ENCODE measurements at regions not wholly inside any gene's neighbourhood (a gene's known extent, or its start where the extent isn't known, plus 50 kb on each side); places are given as distances from the start of the nearest gene placed in this dataset.
A peak's percentile ranks its signal among the peaks of the same experiment; 100 is the strongest.

DNA sequence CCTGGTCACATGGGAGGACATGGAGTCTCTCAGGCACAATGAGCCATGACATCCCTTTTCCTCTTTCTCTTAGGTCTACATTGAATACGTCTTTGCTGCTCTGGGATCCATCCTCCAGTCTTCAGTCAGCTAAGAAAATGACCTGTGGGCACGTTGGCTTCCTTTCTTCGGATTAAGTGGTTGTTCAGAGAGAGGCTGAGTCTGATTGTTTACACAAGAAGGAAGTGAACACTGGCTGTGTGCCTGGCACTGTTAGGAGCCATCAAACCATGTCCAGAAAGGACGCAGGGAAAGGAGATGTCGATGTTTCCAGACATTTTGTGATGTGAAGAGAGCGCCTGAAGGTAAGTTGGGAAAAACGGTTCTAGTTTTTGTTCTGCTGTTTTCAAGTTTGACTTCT is 309.9 kb upstream of the CDYL start:
- H3K27me3 ChIP-seq, result no peaks in the 10 kb centered on the region
- H3K4me3 ChIP-seq, result no peak overlapping the region
- no peaks in the 10 kb centered on the region for H3K36me3 ChIP-seq (replicated peaks in 1 of 2; ENCODE audit: insufficient read depth in 1 of 2, low read depth in 2 of 2)
- DNase-seq, result peak in 2 of 4 donors; percentile 13 to 28
- no peak for ATAC-seq
- H3K9me3 ChIP-seq, result no peaks in the 10 kb centered on the region
- TF ChIP-seq POLR2A (IDR thresholded peaks at IDR 0.05), result no peak
- TF ChIP-seq, protein P1, sequence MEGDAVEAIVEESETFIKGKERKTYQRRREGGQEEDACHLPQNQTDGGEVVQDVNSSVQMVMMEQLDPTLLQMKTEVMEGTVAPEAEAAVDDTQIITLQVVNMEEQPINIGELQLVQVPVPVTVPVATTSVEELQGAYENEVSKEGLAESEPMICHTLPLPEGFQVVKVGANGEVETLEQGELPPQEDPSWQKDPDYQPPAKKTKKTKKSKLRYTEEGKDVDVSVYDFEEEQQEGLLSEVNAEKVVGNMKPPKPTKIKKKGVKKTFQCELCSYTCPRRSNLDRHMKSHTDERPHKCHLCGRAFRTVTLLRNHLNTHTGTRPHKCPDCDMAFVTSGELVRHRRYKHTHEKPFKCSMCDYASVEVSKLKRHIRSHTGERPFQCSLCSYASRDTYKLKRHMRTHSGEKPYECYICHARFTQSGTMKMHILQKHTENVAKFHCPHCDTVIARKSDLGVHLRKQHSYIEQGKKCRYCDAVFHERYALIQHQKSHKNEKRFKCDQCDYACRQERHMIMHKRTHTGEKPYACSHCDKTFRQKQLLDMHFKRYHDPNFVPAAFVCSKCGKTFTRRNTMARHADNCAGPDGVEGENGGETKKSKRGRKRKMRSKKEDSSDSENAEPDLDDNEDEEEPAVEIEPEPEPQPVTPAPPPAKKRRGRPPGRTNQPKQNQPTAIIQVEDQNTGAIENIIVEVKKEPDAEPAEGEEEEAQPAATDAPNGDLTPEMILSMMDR (IDR thresholded peaks at IDR 0.05), result no peak
- H3K27ac ChIP-seq, result no peak overlapping the region
- H3K4me1 ChIP-seq, result no peaks in the 10 kb centered on the region
- WGBS, 2 donors, result 35 to 47% methylated on average over 7 of the region's 7 CpGs
- intact Hi-C loops (cut with DNase I), result no loop called here

DNA sequence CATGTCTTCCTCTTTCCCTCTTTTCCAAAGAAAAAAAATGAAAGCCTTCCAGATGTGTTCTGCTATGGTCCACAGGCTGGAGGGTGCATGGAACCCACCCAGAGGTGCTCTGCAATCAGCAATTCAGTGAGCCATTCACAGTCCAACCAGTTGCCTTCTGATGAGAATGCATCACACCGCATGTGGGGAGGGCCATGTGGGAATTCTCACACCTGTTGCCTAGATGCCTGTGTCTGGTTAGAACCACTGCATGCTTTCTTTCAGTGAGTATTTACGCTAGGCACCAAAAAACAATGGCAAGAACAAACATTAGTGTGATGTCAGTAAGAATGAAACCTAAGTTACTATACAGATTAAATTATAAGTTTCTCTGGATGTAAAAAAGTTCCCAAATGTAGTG is 311.6 kb upstream of the CDYL start:
- no peaks in the 10 kb centered on the region for H3K4me1 ChIP-seq
- H3K4me3 ChIP-seq, result no peak overlapping the region
- 40 to 53% methylated on average over 2 of the region's 2 CpGs for WGBS, 2 donors
- ATAC-seq (no peak), DNase-seq (no peak)
- H3K9me3 ChIP-seq, result no peaks in the 10 kb centered on the region
- H3K27ac ChIP-seq, result no peak overlapping the region
- intact Hi-C loops (cut with DNase I), result no loop called here
- H3K36me3 ChIP-seq (replicated peaks in 1 of 2; ENCODE audit: insufficient read depth in 1 of 2, low read depth in 2 of 2), result no peaks in the 10 kb centered on the region
- H3K27me3 ChIP-seq, result no peaks in the 10 kb centered on the region
- TF ChIP-seq POLR2A (IDR thresholded peaks at IDR 0.05), result no peak
- TF ChIP-seq, protein P1 (IDR thresholded peaks at IDR 0.05), result no peak

DNA sequence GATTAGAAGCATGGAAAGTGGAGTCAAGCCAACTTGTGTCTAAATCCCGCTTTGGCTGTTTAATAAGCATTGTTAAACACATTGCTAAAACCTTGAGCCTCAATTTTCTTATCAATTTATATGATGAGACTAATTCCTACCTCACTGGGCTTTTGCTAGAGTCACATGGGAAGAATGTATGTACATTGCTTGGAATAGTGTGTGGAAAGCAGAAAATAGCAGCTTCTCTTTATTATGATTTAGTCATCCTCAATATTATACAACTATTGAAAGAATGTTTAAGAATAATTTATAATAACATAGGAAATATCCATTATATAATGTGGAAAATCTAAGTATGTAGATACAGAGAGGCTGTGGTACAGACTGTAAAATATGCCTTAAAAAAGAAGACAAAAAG is 313.0 kb upstream of the CDYL start:
- ATAC-seq, result no peak
- WGBS, 2 donors, result 74 to 85% methylated on average over 1 of the region's 1 CpG
- Histone ChIP-seq H3K4me1 (no peaks in the 10 kb centered on the region), H3K27me3 (no peaks in the 10 kb centered on the region), H3K9me3 (no peaks in the 10 kb centered on the region), H3K4me3 (no peak overlapping the region), H3K27ac (no peak overlapping the region), H3K36me3 (replicated peaks in 1 of 2; ENCODE audit: insufficient read depth in 1 of 2, low read depth in 2 of 2) (no peaks in the 10 kb centered on the region)
- no peak for DNase-seq
- TF ChIP-seq, protein P1 (IDR thresholded peaks at IDR 0.05), result no peak
- TF ChIP-seq POLR2A (IDR thresholded peaks at IDR 0.05), result no peak
- intact Hi-C loops (cut with DNase I), result no loop called here

DNA sequence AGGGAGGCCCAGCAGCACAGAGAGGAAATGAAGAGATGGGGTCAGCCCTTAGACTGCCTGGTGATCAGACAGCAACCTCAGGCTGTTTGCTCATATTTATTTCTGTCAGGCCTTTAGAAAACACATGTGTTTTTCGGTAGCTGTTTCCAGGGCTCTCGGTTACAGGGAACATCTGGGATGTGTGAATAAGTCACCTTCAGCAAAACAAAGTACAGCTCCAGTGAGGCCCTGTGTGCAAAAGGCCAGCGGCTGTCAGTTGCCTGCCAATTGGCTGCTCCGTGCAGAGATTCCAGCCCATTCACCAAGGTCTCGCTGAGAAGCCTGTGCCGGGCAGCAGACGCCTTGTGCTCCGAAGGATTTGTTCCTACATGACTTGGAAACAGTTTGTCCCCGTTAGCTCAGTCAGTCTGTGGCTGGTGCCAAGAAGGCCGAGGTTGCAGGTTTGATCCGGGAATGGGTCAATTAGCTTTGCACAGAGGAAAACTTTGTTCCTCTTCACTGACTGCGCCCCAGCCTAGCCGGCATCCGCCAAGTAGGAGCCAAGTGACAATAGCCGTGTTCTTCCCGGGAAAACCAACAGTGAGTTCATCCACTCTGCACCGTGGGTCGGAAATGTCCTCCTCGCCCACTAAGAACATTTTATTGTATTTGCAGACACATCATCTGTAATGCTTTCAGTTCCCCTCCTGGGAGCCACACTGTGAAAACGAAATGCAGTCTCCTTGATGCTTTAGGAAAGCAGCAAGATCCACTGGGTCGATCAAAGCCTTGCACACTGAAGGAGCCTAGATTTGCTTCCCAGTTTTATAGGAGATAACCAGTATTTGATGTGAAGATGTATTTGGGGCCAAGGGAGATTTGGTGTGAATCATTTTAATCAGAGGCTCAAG is 315.4 kb upstream of the CDYL start:
- Histone ChIP-seq H3K27ac (peak overlapping the region in 1 of 4 donors; percentile 9), H3K4me3 (no peak overlapping the region), H3K36me3 (replicated peaks in 1 of 2; ENCODE audit: insufficient read depth in 1 of 2, low read depth in 2 of 2) (no peaks in the 10 kb centered on the region), H3K27me3 (no peaks in the 10 kb centered on the region), H3K9me3 (peaks cover 0 to 4% (median 0%) of the 10 kb centered on the region in 3 donors), H3K4me1 (no peaks in the 10 kb centered on the region)
- peak; percentile 59 for ATAC-seq
- intact Hi-C loops (cut with DNase I), result no loop called here
- WGBS, 2 donors, result 37 to 73% methylated on average over 20 to 21 of the region's 21 CpGs
- peak; percentile 20 to 63 (median 42) for DNase-seq
- TF ChIP-seq POLR2A (IDR thresholded peaks at IDR 0.05), result no peak
- TF ChIP-seq, protein P1 (IDR thresholded peaks at IDR 0.05), result no peak

DNA sequence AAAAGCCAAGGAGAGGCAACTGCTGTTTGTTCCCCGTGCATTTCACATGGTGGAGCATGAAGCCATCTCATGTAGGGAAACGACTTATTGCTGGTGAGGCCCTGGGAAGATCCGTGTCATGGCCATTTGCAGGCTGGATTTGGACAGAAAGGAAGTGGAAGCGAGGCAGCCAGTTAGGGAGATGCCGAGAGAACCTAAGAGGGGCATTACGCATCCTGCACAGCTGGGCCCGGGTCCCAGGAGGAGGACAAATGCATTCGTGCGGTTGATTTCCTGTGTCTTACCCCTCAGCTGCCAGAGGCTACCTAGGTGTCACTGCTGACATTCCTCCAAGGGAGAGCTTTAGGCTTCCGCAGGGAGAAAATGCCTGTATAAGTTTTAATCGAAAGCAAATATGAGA is 316.2 kb upstream of the CDYL start:
- ATAC-seq (no peak), DNase-seq (no peak)
- Histone ChIP-seq H3K36me3 (replicated peaks in 1 of 2; ENCODE audit: insufficient read depth in 1 of 2, low read depth in 2 of 2) (no peaks in the 10 kb centered on the region), H3K4me3 (no peak overlapping the region), H3K9me3 (peaks cover 0 to 4% (median 0%) of the 10 kb centered on the region in 3 donors), H3K27ac (peak overlapping the region in 1 of 4 donors; percentile 9), H3K27me3 (no peaks in the 10 kb centered on the region), H3K4me1 (no peaks in the 10 kb centered on the region)
- intact Hi-C loops (cut with DNase I), result no loop called here
- 74 to 79% methylated on average over 11 of the region's 11 CpGs for WGBS, 2 donors
- TF ChIP-seq POLR2A (IDR thresholded peaks at IDR 0.05), result no peak
- TF ChIP-seq, protein P1 (IDR thresholded peaks at IDR 0.05), result no peak

Measured in body of pancreas (tissue), 4 donors.